ENCODE measurements at regions not wholly inside any gene's neighbourhood (a gene's known extent, or its start where the extent isn't known, plus 50 kb on each side); places are given as distances from the start of the nearest gene placed in this dataset.

DNA sequence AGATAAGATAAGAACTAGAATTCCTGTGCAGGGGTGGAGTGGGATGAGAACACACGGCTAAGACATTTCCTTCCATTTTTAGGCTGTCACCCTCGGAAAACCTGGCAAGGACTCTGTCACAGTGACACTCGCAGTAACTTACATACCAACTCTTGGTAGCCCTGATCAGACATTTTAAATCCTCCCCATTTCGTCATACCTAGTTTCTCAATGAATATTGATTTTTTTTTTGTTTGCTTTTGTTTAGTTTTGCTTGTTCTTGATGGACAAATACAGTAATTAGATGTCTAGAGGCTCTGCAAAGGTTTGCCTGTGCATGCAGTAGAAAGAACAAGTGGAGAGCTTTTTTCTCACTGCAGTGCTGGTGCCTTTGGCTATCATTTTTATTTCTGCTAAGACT is 213.0 kb upstream of the FAM83B start:
- no peaks in the 10 kb centered on the region for H3K36me3 ChIP-seq (ENCODE audit: control insufficient read depth, insufficient read depth, low read length)
- no peak for DNase-seq (ENCODE audit: extremely low read depth, insufficient read length)
- no peaks in the 10 kb centered on the region for H3K27me3 ChIP-seq (replicated peaks; ENCODE audit: control insufficient read depth, insufficient read depth, low read length)
- TF ChIP-seq, protein P1, sequence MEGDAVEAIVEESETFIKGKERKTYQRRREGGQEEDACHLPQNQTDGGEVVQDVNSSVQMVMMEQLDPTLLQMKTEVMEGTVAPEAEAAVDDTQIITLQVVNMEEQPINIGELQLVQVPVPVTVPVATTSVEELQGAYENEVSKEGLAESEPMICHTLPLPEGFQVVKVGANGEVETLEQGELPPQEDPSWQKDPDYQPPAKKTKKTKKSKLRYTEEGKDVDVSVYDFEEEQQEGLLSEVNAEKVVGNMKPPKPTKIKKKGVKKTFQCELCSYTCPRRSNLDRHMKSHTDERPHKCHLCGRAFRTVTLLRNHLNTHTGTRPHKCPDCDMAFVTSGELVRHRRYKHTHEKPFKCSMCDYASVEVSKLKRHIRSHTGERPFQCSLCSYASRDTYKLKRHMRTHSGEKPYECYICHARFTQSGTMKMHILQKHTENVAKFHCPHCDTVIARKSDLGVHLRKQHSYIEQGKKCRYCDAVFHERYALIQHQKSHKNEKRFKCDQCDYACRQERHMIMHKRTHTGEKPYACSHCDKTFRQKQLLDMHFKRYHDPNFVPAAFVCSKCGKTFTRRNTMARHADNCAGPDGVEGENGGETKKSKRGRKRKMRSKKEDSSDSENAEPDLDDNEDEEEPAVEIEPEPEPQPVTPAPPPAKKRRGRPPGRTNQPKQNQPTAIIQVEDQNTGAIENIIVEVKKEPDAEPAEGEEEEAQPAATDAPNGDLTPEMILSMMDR (IDR thresholded peaks at IDR 0.05; ENCODE audit: insufficient read depth, low read length, poor library complexity, severe bottlenecking) = no peak
- H3K4me3 ChIP-seq (replicated peaks; ENCODE audit: low read depth, low read length) = no peak overlapping the region

DNA sequence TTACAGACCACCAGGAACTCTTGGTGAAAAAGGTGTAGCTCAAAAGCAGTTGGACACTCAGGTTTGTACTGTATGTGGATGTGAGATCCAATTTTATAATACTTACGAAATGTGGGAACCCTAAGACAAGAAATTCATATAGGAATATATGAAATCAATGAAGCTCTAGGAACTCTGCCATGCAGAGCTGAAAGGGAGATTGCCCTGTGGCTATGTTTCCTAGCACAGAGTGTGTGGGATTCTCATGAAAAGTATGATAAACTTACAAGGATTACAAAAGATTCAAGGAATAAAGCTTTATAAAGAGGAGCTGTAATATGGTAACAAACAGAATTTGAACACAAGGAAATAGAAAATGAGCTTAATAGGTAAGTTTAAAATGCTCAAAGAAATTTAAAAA is 205.7 kb upstream of the FAM83B start:
- no peak for DNase-seq (ENCODE audit: extremely low read depth, insufficient read length)

DNA sequence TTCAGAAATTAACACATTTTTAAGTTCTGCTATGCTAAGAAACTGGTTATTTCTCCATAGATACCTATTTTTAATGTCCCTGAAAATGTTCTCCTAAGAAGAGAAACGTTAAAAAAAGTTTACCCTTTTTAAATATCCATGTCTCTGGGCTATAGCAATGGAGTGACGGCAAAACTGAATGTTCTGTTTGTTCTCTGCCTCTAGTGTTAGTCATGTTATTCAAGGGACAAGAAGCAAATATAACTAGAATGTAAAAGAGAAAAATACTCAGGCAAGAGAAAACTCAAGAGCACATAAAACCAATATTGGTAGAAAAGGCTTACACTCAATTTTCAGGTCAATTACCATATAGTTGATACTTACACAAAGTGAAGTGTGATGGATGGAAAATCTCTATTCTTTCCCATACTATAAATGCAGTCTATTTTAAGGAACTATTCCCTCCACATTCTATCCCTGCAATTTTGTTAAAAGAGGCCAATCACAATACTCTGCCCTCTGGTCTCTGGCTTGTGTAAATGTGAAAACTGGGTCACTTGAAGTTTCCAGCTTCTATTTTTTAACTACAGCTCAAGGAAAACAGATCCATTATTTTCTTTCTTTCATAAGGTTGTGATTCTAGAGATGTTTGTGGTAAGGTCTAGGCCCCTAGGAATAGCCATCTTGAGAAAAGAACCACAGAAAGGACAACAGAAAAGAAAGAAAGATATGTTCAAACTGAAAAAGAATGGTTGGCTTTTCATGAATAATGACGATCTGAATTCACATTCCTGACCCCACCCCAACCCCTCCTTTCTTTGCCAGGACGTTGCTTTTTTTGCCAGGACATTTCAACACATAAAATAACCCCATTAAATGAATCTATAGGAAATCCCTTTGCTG is 200.3 kb upstream of the FAM83B start:
- no peak overlapping the region for H3K4me3 ChIP-seq (replicated peaks; ENCODE audit: low read depth, low read length)
- TF ChIP-seq, protein P1 (IDR thresholded peaks at IDR 0.05; ENCODE audit: insufficient read depth, low read length, poor library complexity, severe bottlenecking) = no peak
- no peaks in the 10 kb centered on the region for H3K27me3 ChIP-seq (replicated peaks; ENCODE audit: control insufficient read depth, insufficient read depth, low read length)
- H3K36me3 ChIP-seq (ENCODE audit: control insufficient read depth, insufficient read depth, low read length) = no peaks in the 10 kb centered on the region
- no peak for DNase-seq (ENCODE audit: extremely low read depth, insufficient read length)

More for the DNA sequence above, 205.7 kb upstream of the FAM83B start:
- TF ChIP-seq, protein P1 (IDR thresholded peaks at IDR 0.05; ENCODE audit: insufficient read depth, low read length, poor library complexity, severe bottlenecking) = no peak
- H3K4me3 ChIP-seq (replicated peaks; ENCODE audit: low read depth, low read length) = no peak overlapping the region
- no peaks in the 10 kb centered on the region for H3K36me3 ChIP-seq (ENCODE audit: control insufficient read depth, insufficient read depth, low read length)
- no peaks in the 10 kb centered on the region for H3K27me3 ChIP-seq (replicated peaks; ENCODE audit: control insufficient read depth, insufficient read depth, low read length)

DNA sequence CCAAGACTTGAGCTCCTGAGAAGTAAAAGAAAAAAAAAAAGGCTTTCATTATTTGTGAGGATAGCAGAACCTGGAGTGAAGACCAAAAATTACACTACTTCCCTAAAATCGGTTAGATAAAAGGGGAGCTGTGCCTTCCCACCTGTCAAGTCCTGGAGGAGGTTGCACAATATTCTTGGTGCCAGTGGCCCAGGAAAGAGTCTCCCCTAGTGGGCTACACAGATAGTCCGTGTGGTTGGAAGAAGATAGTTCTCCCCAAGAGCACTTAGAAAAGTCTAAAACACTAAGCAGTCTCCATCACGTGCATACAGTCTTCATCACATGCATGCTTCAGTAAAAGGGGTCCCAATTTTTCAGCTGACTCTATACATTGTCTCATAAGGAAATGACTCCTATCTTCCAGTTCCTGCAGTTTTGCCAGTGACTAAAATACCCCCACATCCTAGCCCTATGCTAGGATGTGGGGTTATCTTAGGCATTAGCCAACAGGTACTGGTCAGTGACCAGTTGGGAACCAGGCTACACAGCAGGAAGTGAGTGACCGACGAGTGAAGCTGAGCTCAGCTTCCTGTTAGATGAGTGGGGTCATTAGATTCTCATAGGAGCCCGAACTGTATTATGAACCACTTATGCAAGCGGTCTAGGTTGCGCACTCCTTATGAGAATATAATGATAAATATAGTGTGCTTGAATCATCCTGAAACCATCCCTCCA is 199.5 kb upstream of the FAM83B start:
- TF ChIP-seq, protein P1 (IDR thresholded peaks at IDR 0.05; ENCODE audit: insufficient read depth, low read length, poor library complexity, severe bottlenecking) = no peak
- H3K36me3 ChIP-seq (ENCODE audit: control insufficient read depth, insufficient read depth, low read length) = no peaks in the 10 kb centered on the region
- no peak overlapping the region for H3K4me3 ChIP-seq (replicated peaks; ENCODE audit: low read depth, low read length)
- DNase-seq (ENCODE audit: extremely low read depth, insufficient read length) = no peak
- no peaks in the 10 kb centered on the region for H3K27me3 ChIP-seq (replicated peaks; ENCODE audit: control insufficient read depth, insufficient read depth, low read length)

DNA sequence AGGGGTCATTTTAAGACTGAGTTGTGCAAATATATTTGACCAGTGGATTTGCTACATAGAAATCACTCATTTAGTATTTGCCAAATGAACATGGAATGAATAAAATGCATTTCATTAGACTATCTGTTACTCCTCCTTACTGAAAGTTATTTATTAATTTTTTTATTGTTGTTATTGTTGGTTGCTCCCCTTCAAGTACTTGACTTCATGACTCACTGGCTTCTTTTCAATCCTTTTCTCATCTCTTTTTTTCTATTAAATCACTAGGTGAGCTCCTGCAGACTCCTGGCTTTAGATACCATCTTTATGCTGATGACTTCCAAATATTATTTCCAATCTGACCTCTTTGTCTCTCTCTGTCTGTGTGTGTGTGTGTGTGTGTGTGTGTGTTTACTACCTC is 192.2 kb upstream of the FAM83B start:
- no peaks in the 10 kb centered on the region for H3K27me3 ChIP-seq (replicated peaks; ENCODE audit: control insufficient read depth, insufficient read depth, low read length)
- H3K36me3 ChIP-seq (ENCODE audit: control insufficient read depth, insufficient read depth, low read length) = no peaks in the 10 kb centered on the region
- no peak for DNase-seq (ENCODE audit: extremely low read depth, insufficient read length)
- TF ChIP-seq, protein P1 (IDR thresholded peaks at IDR 0.05; ENCODE audit: insufficient read depth, low read length, poor library complexity, severe bottlenecking) = no peak
- H3K4me3 ChIP-seq (replicated peaks; ENCODE audit: low read depth, low read length) = no peak overlapping the region

Data from GM06990 (cell line).